A549 (cell line): ENCODE measurements at regions not wholly inside any gene's neighbourhood (a gene's known extent, or its start where the extent isn't known, plus 50 kb on each side); places are given as distances from the start of the nearest gene placed in this dataset.

Experiments
- ATAC-seq, 2 experiments: fragments of 200-7000 bp in 1 of 2; fragments of >200 bp in 1 of 2; cut with Nextera tagmentation in 1 of 2; cut with Tn5 transposase in 1 of 2; 3 replicates each; pipeline versions ENCODE4 v1.8.0 to v1.9.1; 2018 to 2020; ENCODE audit warnings: mild to moderate bottlenecking in 1 of 2, moderate library complexity in 1 of 2
- CTCF ChIA-PET: fragments of 300-600 bp; sonication (Branson Sonifier 250); formaldehyde crosslinking; extraction: SDS; loops from one replicate; lab custom pipeline; 2021; ENCODE audit warnings: antibody characterized with exemption, inconsistent platforms; lab: Yijun Ruan, JAX
- POLR2A ChIA-PET: fragments of 350-600 bp; formaldehyde crosslinking; extraction: SDS; loops from one replicate; lab custom pipeline; 2021; ENCODE audit warnings: antibody characterized with exemption, inconsistent platforms; lab: Yijun Ruan, JAX
- DNase-seq, 2 experiments: peaks; one replicate each; pipeline versions ENCODE4 v3.0.0 to v3.0.0-alpha.2; 2011 to 2016; ENCODE audit warnings: low read depth in 1 of 2, low spot score in 1 of 2
- FAIRE-seq: peaks from 2 replicates; lab custom pipeline; 2011; peaks lifted over from hg19 to GRCh38; lab: Jason Lieb, UNC
- H3K27ac ChIP-seq, 2 experiments: fragments of >200 bp; sonication (Bioruptor Twin); formaldehyde crosslinking; 3 replicates each; pipeline ENCODE4 v1.5.1; 2016 to 2017
- H3K4me1 ChIP-seq: fragments of >200 bp; sonication (Bioruptor Twin); formaldehyde crosslinking; 3 replicates; pipeline ENCODE4 v1.6.1; 2016
- H3K4me2 ChIP-seq: fragments of >200 bp; sonication (Bioruptor Twin); formaldehyde crosslinking; 3 replicates; pipeline ENCODE4 v1.6.1; 2016
- H3K4me3 ChIP-seq: fragments of >200 bp; sonication (Bioruptor Twin); formaldehyde crosslinking; 3 replicates; pipeline ENCODE4 v1.5.1; 2016
- H3K9me3 ChIP-seq: fragments of >200 bp; sonication (Bioruptor Twin); formaldehyde crosslinking; 3 replicates; pipeline ENCODE4 v1.6.1; 2016
- CHD2 ChIP-seq: fragments of 150-350 bp; IDR thresholded peaks from 2 replicates; pipeline ENCODE4 v1.6.1; 2014; ENCODE audit warnings: low read length; ENCODE audit not compliant: partially characterized antibody
- CHD4 ChIP-seq: fragments of 200-600 bp; sonication (generic); IDR thresholded peaks from 2 replicates; pipeline ENCODE4 v1.6.1; 2016; ENCODE audit warnings: antibody characterized with exemption, mild to moderate bottlenecking, borderline replicate concordance
- EHMT2 ChIP-seq: fragments of 200-600 bp; sonication (generic); IDR thresholded peaks from 2 replicates; pipeline ENCODE4 v1.6.1; 2016; ENCODE audit warnings: antibody characterized with exemption, low read depth, mild to moderate bottlenecking, moderate library complexity
- FOSB ChIP-seq: fragments of 250-450 bp; sonication (Bioruptor Pico); IDR thresholded peaks from 2 replicates; pipeline ENCODE4 v1.5.0; 2020; ENCODE audit warnings: mild to moderate bottlenecking, moderate library complexity
- GATA3 ChIP-seq: IDR thresholded peaks from 2 replicates; pipeline ENCODE4 v1.6.1; 2012; ENCODE audit warnings: borderline replicate concordance
- HES2 ChIP-seq: fragments of >200 bp; sonication (Bioruptor Twin); formaldehyde crosslinking; IDR thresholded peaks from 2 replicates; pipeline ENCODE4 v1.6.1; 2016
- HEYL ChIP-seq: fragments of 250-450 bp; sonication (Bioruptor Pico); IDR thresholded peaks from 2 replicates; pipeline ENCODE4 v1.8.0; 2021; ENCODE audit warnings: mild to moderate bottlenecking, moderate library complexity
- HMGXB4 ChIP-seq: fragments of 250-450 bp; sonication (Bioruptor Pico); IDR thresholded peaks from 2 replicates; pipeline ENCODE4 v1.5.0; 2021; ENCODE audit warnings: mild to moderate bottlenecking, moderate library complexity, borderline replicate concordance
- HOXB13 ChIP-seq: fragments of 250-450 bp; sonication (Bioruptor Pico); IDR thresholded peaks from 2 replicates; pipeline ENCODE4 v1.5.0; 2020; ENCODE audit warnings: low read depth, mild to moderate bottlenecking, moderate library complexity
- JUN ChIP-seq, 2 experiments: fragments of >200 bp; sonication (Bioruptor Twin); formaldehyde crosslinking; IDR thresholded peaks; 2 replicates in 1 of 2; 3 replicates in 1 of 2; pipeline ENCODE4 v1.6.1; 2016 to 2017
- JUNB ChIP-seq: fragments of >200 bp; sonication (Bioruptor Twin); formaldehyde crosslinking; IDR thresholded peaks from 2 replicates; pipeline ENCODE4 v1.6.1; 2016
- NR3C1 ChIP-seq: fragments of >200 bp; sonication (Bioruptor Twin); formaldehyde crosslinking; IDR thresholded peaks from 3 replicates; pipeline ENCODE4 v1.6.1; 2017
- PBX3 ChIP-seq: IDR thresholded peaks from 2 replicates; pipeline ENCODE4 v1.6.1; 2012
- RARB ChIP-seq: fragments of 250-450 bp; sonication (Bioruptor Pico); IDR thresholded peaks from 2 replicates; pipeline ENCODE4 v1.8.0; 2021; ENCODE audit warnings: mild to moderate bottlenecking, moderate library complexity
- RCOR1 ChIP-seq: fragments of 150-350 bp; IDR thresholded peaks from 2 replicates; pipeline ENCODE4 v1.6.1; 2014; ENCODE audit warnings: antibody characterized with exemption, low read length, low read depth
- REST ChIP-seq: fragments of 200-600 bp; sonication (generic); IDR thresholded peaks from 2 replicates; pipeline ENCODE4 v1.6.1; 2016; ENCODE audit warnings: antibody characterized with exemption, mild to moderate bottlenecking, moderate library complexity
- RNF2 ChIP-seq: fragments of 200-600 bp; sonication (generic); IDR thresholded peaks from 2 replicates; pipeline ENCODE4 v1.6.1; 2016; ENCODE audit warnings: low read depth, mild to moderate bottlenecking, antibody characterized with exemption, moderate library complexity, borderline replicate concordance
- USF2 ChIP-seq: fragments of 450-650 bp; IDR thresholded peaks from 2 replicates; pipeline ENCODE4 v1.6.1; 2014; ENCODE audit warnings: antibody characterized with exemption
- WGBS: methylation state at CpG from one replicate; pipeline ENCODE4 v1.1.6; 2017; ENCODE audit errors: missing lambda C conversion rate; 5-methylcytosine and 5-hydroxymethylcytosine counted together

GRCh38 chr5:56566374-56567249, 248.7 kb upstream of the MAP3K1 start:
- no peak for ATAC-seq
- Histone ChIP-seq H3K4me2 (no peak overlapping the region), H3K4me1 (0 out of 3 replicates have a peak, but pooled peaks cover 3% of the 10 kb centered on the region), H3K4me3 (no peak overlapping the region), H3K27ac (no peak overlapping the region), H3K9me3 (no peaks in the 10 kb centered on the region)
- ChIA-PET POLR2A (no interaction called here), CTCF (interaction anchor here (0.7 to 1.2 kb wide), 3 partner anchors 14 to 302 kb away, joined by 3 to 4 read pairs (median 3); no protein-coding TSS in a partner anchor)
- WGBS: 71% methylated on average over 12 of the region's 12 CpGs
- FAIRE-seq: no peak
- no peak for DNase-seq
- TF ChIP-seq EHMT2 (no peak), REST (no peak), HES2 (no peak), JUNB (no peak), RARB (CRISPR knock-in tag) (no peak), FOSB (CRISPR knock-in tag) (no peak)

GRCh38 chr5:56565644-56566043, 249.7 kb upstream of the MAP3K1 start:
- H3K4me1 ChIP-seq: 0 out of 3 replicates have a peak, but pooled peaks cover 3% of the 10 kb centered on the region
- no peak overlapping the region for H3K4me2 ChIP-seq
- H3K4me3 ChIP-seq: no peak overlapping the region
- 41% methylated on average over 3 of the region's 3 CpGs for WGBS
- TF ChIP-seq HOXB13 (CRISPR knock-in tag) (no peak), HEYL (CRISPR knock-in tag) (no peak), RNF2 (no peak), CHD4 (no peak), FOSB (CRISPR knock-in tag) (no peak), NR3C1 (no peak), USF2 (no peak), EHMT2 (no peak), RCOR1 (no peak), JUN (IDR thresholded peaks at IDR 0.05) (no peak), PBX3 (no peak), HMGXB4 (no peak), CHD2 (no peak), GATA3 (no peak)
- DNase-seq (no peak), ATAC-seq (no peak), FAIRE-seq (no peak)
- ChIA-PET CTCF (interaction anchor here (1.0 to 1.2 kb wide), 2 partner anchors 20 to 301 kb away, joined by 3 to 4 read pairs; no protein-coding TSS in a partner anchor), POLR2A (no interaction called here)
- no peak overlapping the region for H3K27ac ChIP-seq
- H3K9me3 ChIP-seq: no peaks in the 10 kb centered on the region
